Hepatocyte (in vitro differentiated cells): ENCODE measurements at regions not wholly inside any gene's neighbourhood (a gene's known extent, or its start where the extent isn't known, plus 50 kb on each side); places are given as distances from the start of the nearest gene placed in this dataset.

Experiments
- EZH2phosphoT487 ChIP-seq: fragments of 200-600 bp; sonication (generic); IDR thresholded peaks from one replicate; pipeline ENCODE4 v1.6.1; 2018; ENCODE audit warnings: antibody characterized with exemption, mild to moderate bottlenecking, low read depth, moderate library complexity; ENCODE audit not compliant: unreplicated experiment, severe bottlenecking
- TF ChIP-seq, protein P1 (sequence below): fragments of 200-600 bp; sonication (generic); IDR thresholded peaks from 2 replicates; pipeline ENCODE4 v1.5.1; 2016; ENCODE audit warnings: antibody characterized with exemption, mild to moderate bottlenecking; ENCODE audit not compliant: poor library complexity

DNA sequence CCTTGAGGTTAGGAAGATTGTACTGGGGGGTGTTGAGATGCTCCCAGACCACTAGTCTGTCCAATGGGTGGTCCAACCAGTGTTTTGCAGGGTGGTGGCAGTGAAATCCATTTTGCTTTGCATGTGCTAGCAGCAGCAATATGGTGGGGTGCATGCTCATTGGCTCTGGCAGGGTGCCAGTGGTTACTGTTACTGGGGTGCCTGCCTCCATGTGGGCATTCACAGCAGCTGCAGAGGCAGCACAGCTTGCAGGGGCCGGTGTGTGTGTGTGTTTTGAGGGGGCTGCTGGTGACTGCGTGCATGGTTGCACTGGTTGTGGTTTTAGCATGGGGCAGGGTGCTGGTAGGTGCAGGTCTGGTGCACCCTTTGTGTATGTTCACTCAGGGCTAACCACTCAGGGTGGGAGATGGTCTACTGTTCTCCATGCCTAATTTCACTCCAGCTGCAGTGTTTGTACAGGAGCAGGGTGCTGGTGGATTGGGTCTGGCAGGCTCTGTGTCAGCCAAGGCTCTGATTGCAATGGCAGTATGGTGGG, 265.4 kb downstream of the NUP35 start:
- no peak for TF ChIP-seq EZH2phosphoT487
- TF ChIP-seq, protein P1, sequence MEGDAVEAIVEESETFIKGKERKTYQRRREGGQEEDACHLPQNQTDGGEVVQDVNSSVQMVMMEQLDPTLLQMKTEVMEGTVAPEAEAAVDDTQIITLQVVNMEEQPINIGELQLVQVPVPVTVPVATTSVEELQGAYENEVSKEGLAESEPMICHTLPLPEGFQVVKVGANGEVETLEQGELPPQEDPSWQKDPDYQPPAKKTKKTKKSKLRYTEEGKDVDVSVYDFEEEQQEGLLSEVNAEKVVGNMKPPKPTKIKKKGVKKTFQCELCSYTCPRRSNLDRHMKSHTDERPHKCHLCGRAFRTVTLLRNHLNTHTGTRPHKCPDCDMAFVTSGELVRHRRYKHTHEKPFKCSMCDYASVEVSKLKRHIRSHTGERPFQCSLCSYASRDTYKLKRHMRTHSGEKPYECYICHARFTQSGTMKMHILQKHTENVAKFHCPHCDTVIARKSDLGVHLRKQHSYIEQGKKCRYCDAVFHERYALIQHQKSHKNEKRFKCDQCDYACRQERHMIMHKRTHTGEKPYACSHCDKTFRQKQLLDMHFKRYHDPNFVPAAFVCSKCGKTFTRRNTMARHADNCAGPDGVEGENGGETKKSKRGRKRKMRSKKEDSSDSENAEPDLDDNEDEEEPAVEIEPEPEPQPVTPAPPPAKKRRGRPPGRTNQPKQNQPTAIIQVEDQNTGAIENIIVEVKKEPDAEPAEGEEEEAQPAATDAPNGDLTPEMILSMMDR = no peak
